ENCODE measurements at regions not wholly inside any gene's neighbourhood (a gene's known extent, or its start where the extent isn't known, plus 50 kb on each side); places are given as distances from the start of the nearest gene placed in this dataset.

DNA sequence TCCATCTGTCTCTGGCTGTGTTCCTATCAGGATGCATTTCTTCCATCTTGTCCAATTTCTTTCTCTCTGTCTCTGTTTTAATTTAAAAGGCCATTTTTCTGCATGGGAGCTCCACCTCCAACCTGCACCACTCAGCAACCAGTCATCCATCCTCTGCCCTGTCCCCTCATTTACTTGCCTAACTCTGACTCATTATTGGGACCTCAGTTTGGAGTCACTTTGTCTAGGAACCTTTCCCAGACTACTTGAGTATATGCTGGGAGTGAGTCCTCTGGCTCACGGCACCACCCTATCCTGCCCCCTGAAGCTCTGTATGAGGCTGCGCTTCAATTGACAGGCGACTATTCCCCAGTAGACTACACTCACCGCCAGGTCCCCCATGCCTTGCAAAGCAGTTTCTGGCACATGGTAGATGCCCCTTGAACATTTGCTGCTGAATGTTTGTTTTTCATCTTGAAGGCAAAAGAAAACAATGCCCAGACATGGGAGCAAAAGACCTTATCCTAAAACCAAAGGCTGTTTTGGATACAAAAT, 513.3 kb upstream of the CFAP20DC start:
- Histone ChIP-seq H3K27me3 (replicated peaks in 1 of 2; ENCODE audit: control insufficient read depth in 2 of 2, insufficient read depth in 2 of 2, low read length in 1 of 2) (no peaks in the 10 kb centered on the region), H2AFZ (ENCODE audit: control insufficient read depth, low read depth, low read length) (no peak overlapping the region), H3K4me3 (no peak overlapping the region), H3K27ac (ENCODE audit: control insufficient read depth, insufficient read depth) (no peak overlapping the region), H3K79me2 (ENCODE audit: control insufficient read depth, insufficient read depth, low read length) (no peaks in the 10 kb centered on the region), H4K20me1 (ENCODE audit: control insufficient read depth, insufficient read depth) (no peaks in the 10 kb centered on the region), H3K4me1 (ENCODE audit: control insufficient read depth, insufficient read depth, low read length) (peaks cover 23% of the 10 kb centered on the region), H3K36me3 (ENCODE audit: control insufficient read depth in 2 of 2, insufficient read depth in 2 of 2, low read length in 1 of 2) (no peaks in the 10 kb centered on the region), H3K9ac (ENCODE audit: control insufficient read depth, insufficient read depth, low read length) (no peak overlapping the region), H3K9me3 (replicated peaks; ENCODE audit: control insufficient read depth, insufficient read depth, low read length) (peaks cover 2% of the 10 kb centered on the region; the same call in 1 of the 3 replicates), H3K4me2 (ENCODE audit: control insufficient read depth, insufficient read depth) (no peak overlapping the region)
- BruUV-seq (replicated peaks), result no TSS peak
- FAIRE-seq (no peak), DNase-seq (ENCODE audit: low read depth, low spot score) (no peak), ATAC-seq (no peak)
- TF ChIP-seq BRCA1 (IDR thresholded peaks at IDR 0.05; ENCODE audit: low read depth, low read length) (no peak), IKZF1 (conservative IDR thresholded peaks at IDR 0.05) (no peak), MEF2B (IDR thresholded peaks at IDR 0.05; ENCODE audit: partially characterized antibody, poor library complexity, severe bottlenecking) (no peak), MTA2 (IDR thresholded peaks at IDR 0.05; ENCODE audit: low read depth) (no peak)
- in situ Hi-C loops (cut with MboI), result no loop called here
- 73% methylated on average over 4 of the region's 4 CpGs for WGBS (ENCODE audit: insufficient coverage, insufficient replicate concordance, low lambda C conversion rate, missing lambda C conversion rate)
- ChIA-PET CTCF (no interaction called here), SMC1A (ENCODE audit: uncharacterized antibody, unreplicated experiment) (interaction anchor here (0.6 to 6.7 kb wide), 2 partner anchors 51 to 107 kb away, joined by 3 to 31 read pairs; no protein-coding TSS in a partner anchor), RAD21 (ENCODE audit: unreplicated experiment) (no interaction called here), POLR2A (no interaction called here)
- intact Hi-C loops (cut with micrococcal nuclease; ENCODE audit: unreplicated experiment), result no loop called here

DNA sequence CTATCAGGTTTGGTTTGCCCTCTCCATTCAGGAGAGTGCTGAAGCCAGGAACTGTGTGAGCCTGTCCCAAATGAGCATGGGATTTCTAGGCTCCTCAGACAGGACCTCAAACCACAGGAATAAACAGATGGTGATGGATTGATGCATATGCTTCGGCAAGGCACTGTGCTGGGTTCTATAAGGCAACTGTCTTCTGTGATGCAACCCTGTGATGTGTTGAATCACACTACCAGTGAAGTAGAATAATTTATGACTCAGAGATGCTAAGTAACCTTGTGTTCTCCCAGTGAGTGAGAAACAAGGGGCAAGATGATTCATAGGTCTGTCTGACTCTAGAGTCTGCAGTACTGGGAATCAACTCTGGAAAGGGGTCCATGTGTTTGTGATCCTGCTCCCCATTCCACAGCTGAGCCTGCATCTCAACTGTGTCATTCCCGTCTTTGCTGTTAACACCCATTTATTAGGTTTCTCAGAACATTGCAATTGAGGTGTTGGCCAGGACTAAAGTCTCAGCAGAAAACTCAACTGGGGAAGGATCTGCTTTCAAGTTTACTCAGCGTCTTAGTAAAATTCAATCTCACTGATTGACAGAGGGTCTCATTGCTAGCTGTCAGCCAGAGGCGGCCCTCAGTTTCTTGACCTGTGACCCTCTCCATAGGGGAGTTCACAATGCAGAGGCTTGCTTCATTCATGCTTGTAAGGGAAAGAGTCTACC, 510.1 kb upstream of the CFAP20DC start:
- BruUV-seq (replicated peaks), result no TSS peak
- Histone ChIP-seq H3K4me1 (ENCODE audit: control insufficient read depth, insufficient read depth, low read length) (no peaks in the 10 kb centered on the region), H3K9me3 (replicated peaks; ENCODE audit: control insufficient read depth, insufficient read depth, low read length) (no peaks in the 10 kb centered on the region; the same call in 2 of the 3 replicates), H3K36me3 (ENCODE audit: control insufficient read depth in 2 of 2, insufficient read depth in 2 of 2, low read length in 1 of 2) (no peaks in the 10 kb centered on the region), H3K27me3 (replicated peaks in 1 of 2; ENCODE audit: control insufficient read depth in 2 of 2, insufficient read depth in 2 of 2, low read length in 1 of 2) (no peaks in the 10 kb centered on the region; a peak in 1 of 4 replicates), H3K9ac (ENCODE audit: control insufficient read depth, insufficient read depth, low read length) (no peak overlapping the region), H3K27ac (ENCODE audit: control insufficient read depth, insufficient read depth) (no peak overlapping the region), H2AFZ (ENCODE audit: control insufficient read depth, low read depth, low read length) (no peak overlapping the region), H3K4me3 (no peak overlapping the region), H3K79me2 (ENCODE audit: control insufficient read depth, insufficient read depth, low read length) (no peaks in the 10 kb centered on the region), H3K4me2 (ENCODE audit: control insufficient read depth, insufficient read depth) (no peak overlapping the region), H4K20me1 (ENCODE audit: control insufficient read depth, insufficient read depth) (no peaks in the 10 kb centered on the region)
- no peak for DNase-seq (ENCODE audit: low read depth, low spot score)
- ChIA-PET CTCF (interaction anchor here (0.9 to 3.0 kb wide), 3 partner anchors 8 to 16 kb away, joined by 3 to 9 read pairs (median 3); no protein-coding TSS in a partner anchor), POLR2A (no interaction called here), RAD21 (ENCODE audit: unreplicated experiment) (no interaction called here), SMC1A (ENCODE audit: uncharacterized antibody, unreplicated experiment) (interaction anchor here (1.4 to 6.0 kb wide), 3 partner anchors 14 to 64 kb away, joined by 4 to 54 read pairs (median 4); no protein-coding TSS in a partner anchor)
- intact Hi-C loops (cut with micrococcal nuclease; ENCODE audit: unreplicated experiment) (no loop called here), in situ Hi-C loops (cut with MboI) (no loop called here)
- ATAC-seq, result no peak
- no peak for FAIRE-seq
- WGBS (ENCODE audit: insufficient coverage, insufficient replicate concordance, low lambda C conversion rate, missing lambda C conversion rate), result 25% methylated on average over 4 of the region's 4 CpGs
- TF ChIP-seq CBFB (IDR thresholded peaks at IDR 0.05; ENCODE audit: low read depth) (no peak), GATAD2B (conservative IDR thresholded peaks at IDR 0.05; ENCODE audit: low read depth) (no peak), RB1 (IDR thresholded peaks at IDR 0.05; ENCODE audit: borderline replicate concordance) (no peak), HDGF (IDR thresholded peaks at IDR 0.05) (no peak), SRF (IDR thresholded peaks at IDR 0.05; ENCODE audit: low read depth in 2 of 2, low read length in 2 of 2) (no peak), POLR2A (IDR thresholded peaks at IDR 0.05; ENCODE audit: low read depth, low read length) (no peak), NR2F1 (conservative IDR thresholded peaks at IDR 0.05) (no peak)
- TF ChIP-seq, protein P1, sequence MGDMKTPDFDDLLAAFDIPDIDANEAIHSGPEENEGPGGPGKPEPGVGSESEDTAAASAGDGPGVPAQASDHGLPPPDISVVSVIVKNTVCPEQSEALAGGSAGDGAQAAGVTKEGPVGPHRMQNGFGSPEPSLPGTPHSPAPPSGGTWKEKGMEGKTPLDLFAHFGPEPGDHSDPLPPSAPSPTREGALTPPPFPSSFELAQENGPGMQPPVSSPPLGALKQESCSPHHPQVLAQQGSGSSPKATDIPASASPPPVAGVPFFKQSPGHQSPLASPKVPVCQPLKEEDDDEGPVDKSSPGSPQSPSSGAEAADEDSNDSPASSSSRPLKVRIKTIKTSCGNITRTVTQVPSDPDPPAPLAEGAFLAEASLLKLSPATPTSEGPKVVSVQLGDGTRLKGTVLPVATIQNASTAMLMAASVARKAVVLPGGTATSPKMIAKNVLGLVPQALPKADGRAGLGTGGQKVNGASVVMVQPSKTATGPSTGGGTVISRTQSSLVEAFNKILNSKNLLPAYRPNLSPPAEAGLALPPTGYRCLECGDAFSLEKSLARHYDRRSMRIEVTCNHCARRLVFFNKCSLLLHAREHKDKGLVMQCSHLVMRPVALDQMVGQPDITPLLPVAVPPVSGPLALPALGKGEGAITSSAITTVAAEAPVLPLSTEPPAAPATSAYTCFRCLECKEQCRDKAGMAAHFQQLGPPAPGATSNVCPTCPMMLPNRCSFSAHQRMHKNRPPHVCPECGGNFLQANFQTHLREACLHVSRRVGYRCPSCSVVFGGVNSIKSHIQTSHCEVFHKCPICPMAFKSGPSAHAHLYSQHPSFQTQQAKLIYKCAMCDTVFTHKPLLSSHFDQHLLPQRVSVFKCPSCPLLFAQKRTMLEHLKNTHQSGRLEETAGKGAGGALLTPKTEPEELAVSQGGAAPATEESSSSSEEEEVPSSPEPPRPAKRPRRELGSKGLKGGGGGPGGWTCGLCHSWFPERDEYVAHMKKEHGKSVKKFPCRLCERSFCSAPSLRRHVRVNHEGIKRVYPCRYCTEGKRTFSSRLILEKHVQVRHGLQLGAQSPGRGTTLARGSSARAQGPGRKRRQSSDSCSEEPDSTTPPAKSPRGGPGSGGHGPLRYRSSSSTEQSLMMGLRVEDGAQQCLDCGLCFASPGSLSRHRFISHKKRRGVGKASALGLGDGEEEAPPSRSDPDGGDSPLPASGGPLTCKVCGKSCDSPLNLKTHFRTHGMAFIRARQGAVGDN (IDR thresholded peaks at IDR 0.05), result no peak
- TF ChIP-seq, protein P2, sequence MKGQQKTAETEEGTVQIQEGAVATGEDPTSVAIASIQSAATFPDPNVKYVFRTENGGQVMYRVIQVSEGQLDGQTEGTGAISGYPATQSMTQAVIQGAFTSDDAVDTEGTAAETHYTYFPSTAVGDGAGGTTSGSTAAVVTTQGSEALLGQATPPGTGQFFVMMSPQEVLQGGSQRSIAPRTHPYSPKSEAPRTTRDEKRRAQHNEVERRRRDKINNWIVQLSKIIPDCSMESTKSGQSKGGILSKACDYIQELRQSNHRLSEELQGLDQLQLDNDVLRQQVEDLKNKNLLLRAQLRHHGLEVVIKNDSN (IDR thresholded peaks at IDR 0.05; ENCODE audit: borderline replicate concordance, extremely low read length, insufficient read depth, low read depth, low read length), result no peak
